ENCODE measurements at regions not wholly inside any gene's neighbourhood (a gene's known extent, or its start where the extent isn't known, plus 50 kb on each side); places are given as distances from the start of the nearest gene placed in this dataset.

- Histone ChIP-seq H2BK5ac (ENCODE audit: low read length) (no peak overlapping the region), H2AK5ac (ENCODE audit: low read length) (no peak overlapping the region), H3K79me2 (ENCODE audit: control insufficient read depth, insufficient read depth, low read length) (no peaks in the 10 kb centered on the region), H4K5ac (ENCODE audit: low read length) (no peak overlapping the region), H3K4me3 (ENCODE audit: low read length) (no peak overlapping the region), H3K9ac (ENCODE audit: low read length) (no peak overlapping the region), H2BK15ac (replicated peaks; ENCODE audit: low read depth) (no peak overlapping the region), H3K23ac (ENCODE audit: low read length) (no peak overlapping the region), H3K4me1 (ENCODE audit: control insufficient read depth, low read depth, low read length) (no peaks in the 10 kb centered on the region), H3K27me3 (ENCODE audit: insufficient read depth, low read length, poor library complexity) (no peaks in the 10 kb centered on the region), H3K4ac (ENCODE audit: low read depth, low read length) (no peak overlapping the region), H2BK120ac (ENCODE audit: low read depth, low read length) (no peak overlapping the region), H3K79me1 (ENCODE audit: low read length) (no peaks in the 10 kb centered on the region), H3K27ac (ENCODE audit: low read depth, low read length) (no peak overlapping the region), H3K18ac (ENCODE audit: low read length) (no peak overlapping the region), H4K8ac (ENCODE audit: low read depth, low read length) (no peak overlapping the region), H3K36me3 (ENCODE audit: control insufficient read depth, insufficient read depth, low read length) (no peaks in the 10 kb centered on the region), H3K56ac (ENCODE audit: low read length) (no peak overlapping the region), H3K4me2 (ENCODE audit: low read length) (no peak overlapping the region)
- WGBS (ENCODE audit: extremely low coverage, insufficient coverage, low lambda C conversion rate): no CpG with 5 or more reads among the region's 6 CpGs
- DNase-seq: no peak
Measured at GRCh38 chr5:141800617-141801016, 77.6 kb downstream of the PCDH1 start.

DNA sequence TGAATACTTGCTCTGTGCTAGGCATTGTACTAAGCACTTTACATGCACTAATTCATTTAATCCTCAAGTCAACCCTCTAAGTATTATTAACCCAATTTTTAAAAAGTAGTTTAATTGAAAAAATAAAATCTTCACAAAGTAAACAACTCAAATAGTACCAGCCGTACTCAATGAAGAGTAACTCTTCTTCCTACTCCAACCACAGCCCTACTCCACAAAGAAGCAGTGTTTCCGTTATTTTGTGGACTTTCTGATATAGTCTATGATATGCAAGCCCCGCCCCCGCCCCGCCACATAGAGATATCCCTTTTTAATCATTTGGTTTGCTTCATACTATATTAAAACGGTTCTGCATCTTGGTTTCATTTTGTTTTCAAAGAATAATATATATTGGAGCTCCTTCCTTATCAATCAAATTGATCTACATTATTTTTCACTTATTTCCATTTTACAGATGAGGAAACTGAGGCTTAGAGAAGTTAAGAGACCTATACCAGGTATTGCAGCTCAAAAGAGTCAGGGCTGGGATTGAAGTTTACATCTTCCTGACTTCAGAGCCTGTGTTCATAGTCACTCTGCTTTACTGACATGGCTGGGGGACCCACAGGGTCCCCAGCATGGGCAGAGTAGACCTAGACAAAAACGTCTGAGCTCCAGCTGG, 78.6 kb downstream of the PCDH1 start:
- H2BK120ac ChIP-seq (ENCODE audit: low read depth, low read length): no peak overlapping the region
- H4K8ac ChIP-seq (ENCODE audit: low read depth, low read length): no peak overlapping the region
- H4K5ac ChIP-seq (ENCODE audit: low read length): no peak overlapping the region
- no peaks in the 10 kb centered on the region for H3K27me3 ChIP-seq (ENCODE audit: insufficient read depth, low read length, poor library complexity)
- no peak overlapping the region for H3K9ac ChIP-seq (ENCODE audit: low read length)
- DNase-seq: no peak
- peaks cover 5% of the 10 kb centered on the region for H3K4me1 ChIP-seq (ENCODE audit: control insufficient read depth, low read depth, low read length)
- no peak overlapping the region for H3K23ac ChIP-seq (ENCODE audit: low read length)
- no peak overlapping the region for H2BK15ac ChIP-seq (replicated peaks; ENCODE audit: low read depth)
- H3K4ac ChIP-seq (ENCODE audit: low read depth, low read length): no peak overlapping the region
- H2BK5ac ChIP-seq (ENCODE audit: low read length): no peak overlapping the region
- no peak overlapping the region for H3K4me3 ChIP-seq (ENCODE audit: low read length)
- no peak overlapping the region for H3K27ac ChIP-seq (ENCODE audit: low read depth, low read length)
- H2AK5ac ChIP-seq (ENCODE audit: low read length): no peak overlapping the region
- H3K36me3 ChIP-seq (ENCODE audit: control insufficient read depth, insufficient read depth, low read length): no peaks in the 10 kb centered on the region
- no peak overlapping the region for H3K4me2 ChIP-seq (ENCODE audit: low read length)
- no peak overlapping the region for H3K56ac ChIP-seq (ENCODE audit: low read length)
- H3K18ac ChIP-seq (ENCODE audit: low read length): no peak overlapping the region
- no peaks in the 10 kb centered on the region for H3K79me1 ChIP-seq (ENCODE audit: low read length)
- H3K79me2 ChIP-seq (ENCODE audit: control insufficient read depth, insufficient read depth, low read length): no peaks in the 10 kb centered on the region
- WGBS (ENCODE audit: extremely low coverage, insufficient coverage, low lambda C conversion rate): no CpG with 5 or more reads among the region's 7 CpGs

DNA sequence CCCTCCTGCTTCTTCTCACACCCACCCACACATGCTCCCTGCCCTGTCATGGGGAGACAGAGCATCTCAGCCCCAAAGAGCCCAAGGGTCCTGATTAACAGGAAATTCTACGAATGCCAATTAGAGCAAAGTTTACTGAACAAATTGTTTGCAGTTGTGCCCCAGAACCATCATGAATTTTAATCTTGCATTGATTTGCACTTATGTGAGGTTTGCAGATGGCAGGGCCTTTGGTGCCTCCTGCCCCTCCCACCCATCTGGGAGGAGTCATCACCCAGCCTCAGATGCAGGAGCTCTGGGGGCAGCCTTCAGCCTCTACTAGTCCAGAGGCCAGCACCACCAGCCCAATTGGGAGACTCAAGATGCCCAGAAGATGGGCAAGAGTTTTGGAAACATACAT, 80.8 kb downstream of the PCDH1 start:
- Histone ChIP-seq H3K4me2 (ENCODE audit: low read length) (no peak overlapping the region), H3K4me1 (ENCODE audit: control insufficient read depth, low read depth, low read length) (peaks cover 5% of the 10 kb centered on the region), H3K56ac (ENCODE audit: low read length) (no peak overlapping the region), H3K36me3 (ENCODE audit: control insufficient read depth, insufficient read depth, low read length) (no peaks in the 10 kb centered on the region), H3K4ac (ENCODE audit: low read depth, low read length) (no peak overlapping the region), H2BK120ac (ENCODE audit: low read depth, low read length) (no peak overlapping the region), H3K4me3 (ENCODE audit: low read length) (no peak overlapping the region), H3K27ac (ENCODE audit: low read depth, low read length) (no peak overlapping the region), H3K79me1 (ENCODE audit: low read length) (no peaks in the 10 kb centered on the region), H3K79me2 (ENCODE audit: control insufficient read depth, insufficient read depth, low read length) (no peaks in the 10 kb centered on the region), H3K23ac (ENCODE audit: low read length) (no peak overlapping the region), H4K8ac (ENCODE audit: low read depth, low read length) (no peak overlapping the region), H2BK15ac (replicated peaks; ENCODE audit: low read depth) (no peak overlapping the region), H3K9ac (ENCODE audit: low read length) (no peak overlapping the region), H2BK5ac (ENCODE audit: low read length) (no peak overlapping the region), H3K27me3 (ENCODE audit: insufficient read depth, low read length, poor library complexity) (no peaks in the 10 kb centered on the region), H2AK5ac (ENCODE audit: low read length) (no peak overlapping the region), H4K5ac (ENCODE audit: low read length) (no peak overlapping the region), H3K18ac (ENCODE audit: low read length) (no peak overlapping the region)
- no peak for DNase-seq
- WGBS (ENCODE audit: extremely low coverage, insufficient coverage, low lambda C conversion rate): no CpG with 5 or more reads among the region's 1 CpG

- no peak overlapping the region for H4K5ac ChIP-seq (ENCODE audit: low read length)
- no peaks in the 10 kb centered on the region for H3K79me2 ChIP-seq (ENCODE audit: control insufficient read depth, insufficient read depth, low read length)
- peak overlapping the region; percentile 5 for H2BK5ac ChIP-seq (ENCODE audit: low read length)
- no peak overlapping the region for H3K27ac ChIP-seq (ENCODE audit: low read depth, low read length)
- no peak overlapping the region for H3K18ac ChIP-seq (ENCODE audit: low read length)
- H3K36me3 ChIP-seq (ENCODE audit: control insufficient read depth, insufficient read depth, low read length): no peaks in the 10 kb centered on the region
- H3K56ac ChIP-seq (ENCODE audit: low read length): peak overlapping the region; percentile 3
- H3K4me3 ChIP-seq (ENCODE audit: low read length): no peak overlapping the region
- no peak overlapping the region for H3K4me2 ChIP-seq (ENCODE audit: low read length)
- no peak overlapping the region for H2AK5ac ChIP-seq (ENCODE audit: low read length)
- H2BK15ac ChIP-seq (replicated peaks; ENCODE audit: low read depth): no peak overlapping the region
- no peaks in the 10 kb centered on the region for H3K27me3 ChIP-seq (ENCODE audit: insufficient read depth, low read length, poor library complexity)
- H3K4ac ChIP-seq (ENCODE audit: low read depth, low read length): no peak overlapping the region
- H4K8ac ChIP-seq (ENCODE audit: low read depth, low read length): no peak overlapping the region
- H3K4me1 ChIP-seq (ENCODE audit: control insufficient read depth, low read depth, low read length): peaks cover 5% of the 10 kb centered on the region
- H3K23ac ChIP-seq (ENCODE audit: low read length): no peak overlapping the region
- DNase-seq: no peak
- H3K79me1 ChIP-seq (ENCODE audit: low read length): no peaks in the 10 kb centered on the region
- no peak overlapping the region for H3K9ac ChIP-seq (ENCODE audit: low read length)
- no CpG with 5 or more reads among the region's 5 CpGs for WGBS (ENCODE audit: extremely low coverage, insufficient coverage, low lambda C conversion rate)
- H2BK120ac ChIP-seq (ENCODE audit: low read depth, low read length): no peak overlapping the region
Measured at GRCh38 chr5:141795421-141795820, 82.8 kb downstream of the PCDH1 start.

GRCh38 chr5:141793881-141794280, 84.3 kb downstream of the PCDH1 start:
- H3K9ac ChIP-seq (ENCODE audit: low read length): no peak overlapping the region
- H3K27me3 ChIP-seq (ENCODE audit: insufficient read depth, low read length, poor library complexity): no peaks in the 10 kb centered on the region
- H3K36me3 ChIP-seq (ENCODE audit: control insufficient read depth, insufficient read depth, low read length): no peaks in the 10 kb centered on the region
- no peak overlapping the region for H4K8ac ChIP-seq (ENCODE audit: low read depth, low read length)
- H3K27ac ChIP-seq (ENCODE audit: low read depth, low read length): no peak overlapping the region
- H3K4me2 ChIP-seq (ENCODE audit: low read length): no peak overlapping the region
- no peak overlapping the region for H3K4ac ChIP-seq (ENCODE audit: low read depth, low read length)
- H4K5ac ChIP-seq (ENCODE audit: low read length): no peak overlapping the region
- H2AK5ac ChIP-seq (ENCODE audit: low read length): no peak overlapping the region
- no peak overlapping the region for H3K56ac ChIP-seq (ENCODE audit: low read length)
- H3K79me1 ChIP-seq (ENCODE audit: low read length): no peaks in the 10 kb centered on the region
- H3K23ac ChIP-seq (ENCODE audit: low read length): no peak overlapping the region
- peaks cover 5% of the 10 kb centered on the region for H3K4me1 ChIP-seq (ENCODE audit: control insufficient read depth, low read depth, low read length)
- DNase-seq: no peak
- no peak overlapping the region for H2BK15ac ChIP-seq (replicated peaks; ENCODE audit: low read depth)
- H3K4me3 ChIP-seq (ENCODE audit: low read length): no peak overlapping the region
- WGBS (ENCODE audit: extremely low coverage, insufficient coverage, low lambda C conversion rate): no CpG with 5 or more reads among the region's 4 CpGs
- no peak overlapping the region for H2BK120ac ChIP-seq (ENCODE audit: low read depth, low read length)
- H3K18ac ChIP-seq (ENCODE audit: low read length): no peak overlapping the region
- no peak overlapping the region for H2BK5ac ChIP-seq (ENCODE audit: low read length)
- no peaks in the 10 kb centered on the region for H3K79me2 ChIP-seq (ENCODE audit: control insufficient read depth, insufficient read depth, low read length)

DNA sequence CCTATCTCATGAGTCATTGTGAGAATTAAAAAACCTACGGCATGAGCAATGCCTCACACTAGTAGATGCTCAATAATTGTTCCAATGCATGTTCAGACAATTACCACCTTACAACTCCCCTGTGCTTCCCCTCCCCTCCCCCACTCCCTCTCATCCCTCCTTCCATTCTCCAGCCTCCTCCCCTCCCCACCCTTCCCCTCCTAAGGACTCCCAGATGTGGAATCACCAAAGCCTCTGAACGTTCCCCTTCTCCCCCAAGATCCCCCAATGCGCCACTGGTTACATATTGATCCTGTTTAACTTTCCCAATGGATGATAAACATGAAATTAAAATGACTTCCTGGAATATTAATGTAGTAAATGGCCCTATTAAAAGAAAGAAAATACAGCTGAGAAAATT, 84.8 kb downstream of the PCDH1 start:
- Histone ChIP-seq H3K36me3 (ENCODE audit: control insufficient read depth, insufficient read depth, low read length) (no peaks in the 10 kb centered on the region), H3K27me3 (ENCODE audit: insufficient read depth, low read length, poor library complexity) (no peaks in the 10 kb centered on the region), H2BK15ac (replicated peaks; ENCODE audit: low read depth) (no peak overlapping the region), H3K79me1 (ENCODE audit: low read length) (no peaks in the 10 kb centered on the region), H3K27ac (ENCODE audit: low read depth, low read length) (no peak overlapping the region), H3K4me1 (ENCODE audit: control insufficient read depth, low read depth, low read length) (peaks cover 5% of the 10 kb centered on the region), H3K4ac (ENCODE audit: low read depth, low read length) (no peak overlapping the region), H3K56ac (ENCODE audit: low read length) (no peak overlapping the region), H3K4me3 (ENCODE audit: low read length) (no peak overlapping the region), H4K5ac (ENCODE audit: low read length) (no peak overlapping the region), H3K4me2 (ENCODE audit: low read length) (no peak overlapping the region), H3K9ac (ENCODE audit: low read length) (no peak overlapping the region), H2BK120ac (ENCODE audit: low read depth, low read length) (no peak overlapping the region), H4K8ac (ENCODE audit: low read depth, low read length) (no peak overlapping the region), H3K18ac (ENCODE audit: low read length) (no peak overlapping the region), H3K23ac (ENCODE audit: low read length) (no peak overlapping the region), H2BK5ac (ENCODE audit: low read length) (no peak overlapping the region), H2AK5ac (ENCODE audit: low read length) (no peak overlapping the region), H3K79me2 (ENCODE audit: control insufficient read depth, insufficient read depth, low read length) (no peaks in the 10 kb centered on the region)
- WGBS (ENCODE audit: extremely low coverage, insufficient coverage, low lambda C conversion rate): no CpG with 5 or more reads among the region's 3 CpGs
- DNase-seq: no peak

All from mesendoderm (in vitro differentiated cells).